Esophagus mucosa (tissue), 1 donor: ENCODE measurements at regions not wholly inside any gene's neighbourhood (a gene's known extent, or its start where the extent isn't known, plus 50 kb on each side); places are given as distances from the start of the nearest gene placed in this dataset.

Experiments
- ATAC-seq: fragments of 200-7000 bp; cut with Tn5 transposase; one replicate; pipeline ENCODE4 v1.9.1; 2020
- donor health status: DM: yes; HTN: yes; CAD: no.

DNA sequence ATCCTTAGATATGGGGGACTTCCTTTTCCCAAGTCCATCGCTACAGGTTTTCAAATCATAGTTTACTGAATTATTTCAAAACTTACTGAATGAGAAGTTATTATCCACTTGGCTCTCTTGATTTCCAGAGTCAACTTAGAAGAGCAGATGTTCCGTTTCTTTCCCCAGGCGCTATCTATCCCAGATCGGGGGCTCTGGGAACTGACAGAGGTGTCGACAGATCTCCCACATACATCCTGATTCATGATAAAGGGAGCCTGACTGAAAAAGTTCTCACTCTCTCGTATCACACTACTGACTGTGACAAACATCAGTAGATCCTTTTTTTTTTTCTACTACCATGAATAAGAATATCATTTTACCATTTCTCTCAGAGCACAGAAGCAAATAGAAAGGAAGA lies 654.8 kb downstream of the RNF144B start:
- no peak for ATAC-seq

DNA sequence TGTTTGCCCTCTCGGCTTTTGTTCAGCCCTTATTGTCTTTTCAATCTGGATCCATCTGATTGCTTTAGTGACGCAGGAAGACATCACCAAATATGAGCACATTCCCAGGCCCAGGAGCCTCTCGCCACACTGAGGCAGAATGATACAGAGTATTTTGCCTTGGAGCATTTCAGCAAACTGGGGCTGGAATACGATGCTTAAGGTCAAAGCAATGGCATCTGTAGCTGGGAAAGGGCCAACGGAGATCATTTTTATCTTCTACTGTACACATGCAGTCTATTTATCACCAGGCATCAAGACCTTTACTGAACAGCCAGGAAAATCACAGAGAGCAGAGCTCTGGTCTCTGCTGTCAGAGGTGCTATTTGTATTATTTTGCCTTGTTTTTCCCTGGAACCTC lies 655.3 kb downstream of the RNF144B start:
- ATAC-seq = no peak

DNA sequence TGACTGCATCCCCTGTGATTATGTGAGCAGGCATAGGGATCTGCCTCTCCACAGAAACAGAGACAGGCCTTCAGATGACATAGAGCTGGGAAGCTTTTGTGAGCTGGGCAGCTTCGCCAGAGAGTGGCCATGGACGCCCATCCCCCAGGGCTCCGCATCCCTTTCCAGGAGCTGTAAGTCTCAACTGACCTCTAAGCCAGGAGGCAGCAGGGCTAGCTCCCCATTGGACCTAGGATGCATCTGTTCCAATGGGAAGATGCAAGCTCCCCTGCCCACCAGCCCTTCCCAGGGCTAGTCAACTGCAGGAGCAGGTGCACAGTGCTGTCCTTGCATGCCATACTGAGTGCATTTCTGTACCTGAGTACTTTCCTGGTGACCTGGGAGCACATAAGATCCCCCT lies 663.6 kb downstream of the RNF144B start:
- no peak for ATAC-seq

DNA sequence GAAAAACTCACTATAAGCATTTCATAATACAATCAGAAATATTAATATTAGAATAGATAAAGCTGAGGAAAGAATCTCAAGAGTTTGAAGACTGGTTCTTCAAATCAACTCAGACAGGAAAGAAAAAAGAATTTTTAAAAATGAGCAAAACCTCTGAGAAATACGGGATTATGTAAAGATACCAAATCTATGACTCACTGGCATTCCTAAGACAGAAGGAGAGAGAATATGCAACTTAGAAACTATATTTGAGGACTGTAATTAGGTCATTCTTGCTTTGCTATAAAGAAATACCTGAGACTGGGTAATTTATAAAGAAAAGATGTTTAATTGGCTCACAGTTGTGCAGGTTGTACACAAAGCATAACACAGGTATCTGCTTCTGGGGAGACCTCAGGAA lies 665.1 kb downstream of the RNF144B start:
- no peak for ATAC-seq

DNA sequence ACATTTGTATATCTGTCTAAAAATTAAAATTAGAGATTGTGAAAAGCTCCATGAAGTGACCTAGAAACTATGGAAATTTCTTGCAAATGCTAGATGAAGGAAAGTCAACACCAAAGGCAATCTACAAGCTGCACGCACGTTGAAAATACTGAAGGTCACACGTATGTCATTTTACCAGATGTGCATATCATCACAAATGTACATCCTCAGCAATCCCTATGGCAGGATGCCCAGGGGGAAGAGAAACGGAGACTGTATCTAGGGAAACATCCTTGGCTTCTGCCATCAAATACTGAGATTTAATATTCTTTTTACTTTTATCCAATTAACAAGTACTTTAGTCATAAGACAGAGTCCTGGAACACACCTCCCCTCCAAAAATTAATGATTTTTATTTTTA lies 672.0 kb downstream of the RNF144B start:
- no peak for ATAC-seq

DNA sequence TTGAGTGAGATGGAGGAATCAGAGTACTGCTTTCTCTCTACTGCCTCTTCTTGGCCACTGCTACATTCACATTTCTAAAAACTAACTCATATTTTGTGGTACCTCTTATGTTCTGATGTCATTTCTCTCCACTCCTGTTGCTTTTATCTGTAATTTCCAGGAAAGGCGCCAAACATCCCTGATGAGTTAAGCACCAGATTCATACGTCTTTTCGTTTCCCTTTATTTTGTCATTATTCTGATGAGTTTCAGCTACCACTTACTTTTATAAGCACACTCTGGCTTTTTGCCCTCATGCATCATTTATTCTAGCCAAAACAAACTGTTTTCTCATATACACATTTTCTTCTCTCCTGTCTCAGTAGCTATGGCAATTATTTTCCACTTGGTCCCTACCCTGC lies 680.0 kb downstream of the RNF144B start:
- ATAC-seq = no peak

DNA sequence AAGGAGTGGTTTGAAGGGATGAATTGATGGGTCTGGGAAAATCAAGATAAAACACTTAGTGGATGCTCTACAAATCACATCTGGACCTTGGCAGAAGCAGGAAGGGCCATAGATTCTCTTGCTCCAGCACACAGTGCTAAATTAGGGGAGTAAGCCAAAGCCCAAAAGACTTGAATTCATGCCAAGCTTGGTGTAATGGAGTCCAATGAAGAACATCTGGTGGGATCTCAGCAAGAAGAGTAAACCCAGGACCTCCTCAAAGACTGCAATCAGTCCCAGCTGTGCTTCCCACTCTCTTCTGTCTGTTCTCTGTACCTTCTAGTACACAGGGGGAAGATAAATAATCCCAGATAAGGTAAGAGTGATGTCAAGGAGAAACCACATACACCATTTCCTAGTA lies 683.4 kb downstream of the RNF144B start:
- ATAC-seq = no peak

DNA sequence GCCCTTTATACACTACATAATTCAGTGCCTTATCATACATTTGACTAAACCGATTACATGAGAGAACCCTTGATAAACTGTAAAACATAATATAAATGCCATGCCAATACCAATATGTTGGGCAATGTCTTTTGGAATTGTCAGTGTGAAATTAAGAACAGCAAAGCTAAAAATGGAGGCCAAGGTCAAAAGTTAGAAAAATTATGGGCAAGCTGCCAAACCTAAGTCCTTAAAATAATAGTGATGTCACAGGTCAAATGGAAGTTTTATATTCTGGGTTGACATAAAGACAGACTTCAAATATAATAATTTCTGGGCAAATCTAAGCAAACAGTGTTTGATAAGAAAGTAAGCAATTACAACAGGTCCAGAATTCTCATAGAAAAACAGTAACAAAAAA lies 696.7 kb downstream of the RNF144B start:
- no peak for ATAC-seq

DNA sequence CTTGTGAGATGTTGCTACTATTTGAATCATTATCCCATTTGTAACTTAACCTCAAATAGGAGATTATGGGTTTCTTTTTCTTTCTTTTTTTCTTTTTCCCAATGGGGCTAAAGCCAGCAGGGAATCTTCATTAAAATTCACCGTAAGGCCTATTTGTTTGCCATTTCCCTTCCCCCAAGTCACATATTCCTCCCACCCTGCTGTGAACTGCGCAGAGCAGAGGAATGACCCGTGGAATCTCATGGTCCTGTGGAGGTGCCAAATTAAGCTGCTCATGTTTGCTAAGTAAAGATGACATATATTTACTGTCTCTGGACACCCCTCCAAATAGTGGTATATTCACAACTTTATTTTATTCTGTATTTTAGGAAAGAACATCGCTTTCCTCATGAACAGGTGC lies 699.3 kb downstream of the RNF144B start:
- no peak for ATAC-seq

DNA sequence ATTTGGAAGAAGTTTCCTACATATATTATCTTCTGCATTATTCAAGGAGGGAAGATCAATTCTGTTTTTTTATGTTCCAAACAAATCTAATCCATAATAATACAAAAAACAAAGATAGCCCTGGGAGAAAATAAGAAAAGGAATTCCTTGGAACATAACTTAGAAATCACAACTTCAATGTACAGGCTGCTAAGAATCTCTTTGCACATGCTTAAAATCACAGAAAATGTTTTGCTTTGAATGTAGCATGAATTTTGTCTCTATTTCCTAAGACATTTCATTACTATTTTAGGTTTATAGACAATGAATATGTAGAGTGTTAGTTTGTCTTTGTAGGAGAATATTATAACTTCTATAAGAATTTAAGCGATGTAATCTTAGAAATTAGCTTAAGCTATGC lies 700.1 kb downstream of the RNF144B start:
- ATAC-seq = no peak

DNA sequence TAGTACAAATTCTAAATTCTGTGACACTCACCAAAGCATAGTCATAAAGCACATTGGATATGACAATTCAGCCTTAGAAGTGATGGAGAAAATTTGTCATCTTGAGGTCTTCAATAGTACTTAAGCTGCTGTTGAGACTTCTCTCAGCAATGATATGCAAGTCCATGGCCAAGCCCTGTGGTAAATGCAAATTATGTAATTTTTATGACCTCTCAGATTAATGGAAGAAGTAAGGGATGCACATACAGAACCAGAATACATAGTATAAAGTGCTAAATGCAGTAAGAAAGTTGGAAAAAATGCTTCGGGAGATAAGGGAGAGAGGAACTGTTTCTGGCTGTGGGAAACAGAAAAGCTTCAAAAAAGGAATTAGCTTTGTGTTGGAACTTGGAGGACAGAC lies 700.7 kb downstream of the RNF144B start:
- no peak for ATAC-seq

DNA sequence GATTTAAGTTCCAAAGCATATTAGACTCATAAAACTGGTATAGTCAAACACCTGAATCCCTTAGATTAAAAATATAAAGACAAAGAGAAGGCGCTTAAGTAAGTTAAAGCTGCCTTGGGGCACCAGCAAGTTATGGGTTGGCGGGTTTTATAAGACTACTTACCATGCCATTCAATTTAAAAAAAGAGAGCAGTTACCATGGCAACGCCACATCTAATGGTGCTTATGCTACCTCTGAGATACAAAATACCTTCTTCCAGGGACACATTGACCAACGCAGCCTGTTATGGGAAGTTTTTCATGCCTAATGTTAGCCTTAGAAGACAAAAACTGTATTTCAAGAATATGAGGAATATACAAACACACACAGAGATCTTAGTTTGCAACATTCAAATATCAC lies 713.6 kb downstream of the RNF144B start:
- ATAC-seq = no peak

DNA sequence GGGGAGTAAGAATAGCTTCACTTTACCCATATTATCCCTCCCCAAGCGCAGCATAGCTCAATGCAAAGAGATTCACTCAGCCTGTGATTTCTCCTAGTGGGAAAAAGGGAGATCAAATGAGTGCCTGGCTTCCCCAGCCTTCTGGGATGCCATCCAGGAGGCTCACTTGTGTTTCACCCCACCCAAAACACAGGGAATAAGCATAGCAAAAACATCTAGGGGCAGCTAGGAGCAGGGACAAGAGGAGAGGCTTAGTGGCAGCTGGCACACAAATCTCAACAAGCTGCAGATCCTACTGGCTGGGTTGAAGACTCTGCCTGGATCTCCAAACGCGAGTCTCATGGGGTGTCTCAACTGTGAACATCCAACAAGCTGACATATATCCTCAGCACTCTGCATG lies 715.8 kb downstream of the RNF144B start:
- ATAC-seq = no peak

DNA sequence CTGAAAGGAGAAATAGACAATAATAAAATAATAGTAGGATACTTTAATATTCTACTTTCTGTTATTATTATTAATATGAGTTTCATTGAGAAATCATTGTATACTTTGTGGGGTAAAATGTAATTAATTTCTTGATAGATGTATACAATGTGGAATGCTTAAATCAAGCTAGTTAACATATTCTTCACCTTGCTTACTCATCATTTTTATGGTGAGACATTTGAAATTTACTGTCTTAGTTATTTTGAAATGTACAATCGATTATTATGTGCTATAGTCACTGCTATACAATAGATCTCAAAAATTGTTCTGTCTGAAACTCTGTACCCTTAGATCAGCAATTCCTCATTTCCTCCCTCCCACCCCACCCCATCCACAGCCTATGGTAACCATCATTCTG lies 720.3 kb downstream of the RNF144B start:
- ATAC-seq = no peak

DNA sequence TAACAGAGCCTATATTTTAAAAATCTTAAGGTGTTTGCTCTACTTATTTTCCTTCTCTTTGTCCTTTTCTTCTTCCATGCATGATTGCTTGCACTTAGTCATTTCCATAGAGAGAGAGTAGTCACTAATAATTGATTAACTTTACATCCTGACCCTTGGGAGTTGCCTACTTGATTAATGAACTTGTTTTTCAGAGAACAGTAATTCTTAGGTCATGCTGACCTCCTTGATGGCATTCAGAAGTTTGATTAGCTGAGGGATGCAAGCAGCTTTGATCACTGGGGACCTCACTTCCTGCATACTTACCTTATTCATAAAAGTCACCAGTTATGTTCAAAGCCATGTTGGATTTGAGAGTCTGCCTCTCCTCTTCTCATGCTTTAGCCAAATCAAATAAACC lies 715.6 kb upstream of the ID4 start:
- ATAC-seq = no peak

DNA sequence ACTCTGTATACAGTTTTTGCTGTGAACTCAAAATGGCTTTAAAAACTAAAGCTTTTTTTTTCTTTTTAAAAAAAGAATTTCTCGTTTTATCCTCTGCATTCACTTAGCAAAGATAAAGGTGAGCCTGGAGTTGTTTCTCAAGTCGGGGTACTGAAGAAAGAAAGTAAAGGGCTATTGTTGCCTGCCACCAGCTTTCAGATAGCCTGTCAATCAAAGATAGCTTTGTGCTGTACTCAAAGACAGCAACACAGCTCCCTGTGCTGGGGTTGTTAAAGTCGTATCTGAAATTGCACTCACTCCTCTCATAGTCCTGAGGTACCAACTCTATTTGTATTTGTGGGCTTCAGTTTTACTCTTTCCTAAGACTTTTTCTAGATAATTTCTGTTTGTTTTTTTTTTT lies 710.1 kb upstream of the ID4 start:
- ATAC-seq = no peak

DNA sequence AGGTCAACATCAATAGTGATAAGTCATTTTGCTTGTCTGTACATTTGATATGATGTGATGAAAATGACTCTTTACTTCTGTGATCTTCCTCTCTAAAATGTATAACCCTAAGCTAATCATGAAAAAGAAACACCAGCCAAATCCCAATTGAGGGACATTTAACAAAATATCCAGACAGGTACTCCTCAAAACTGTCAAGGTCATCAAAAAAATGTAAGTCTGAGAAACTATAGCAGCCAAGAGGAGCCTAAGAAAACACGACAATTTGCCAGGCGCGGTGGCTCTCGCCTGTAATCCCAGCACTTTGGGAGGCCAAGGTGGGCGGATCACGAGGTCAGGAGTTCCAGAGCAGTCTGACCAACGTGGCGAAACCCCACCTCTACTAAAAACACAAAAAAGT lies 708.5 kb upstream of the ID4 start:
- no peak for ATAC-seq

DNA sequence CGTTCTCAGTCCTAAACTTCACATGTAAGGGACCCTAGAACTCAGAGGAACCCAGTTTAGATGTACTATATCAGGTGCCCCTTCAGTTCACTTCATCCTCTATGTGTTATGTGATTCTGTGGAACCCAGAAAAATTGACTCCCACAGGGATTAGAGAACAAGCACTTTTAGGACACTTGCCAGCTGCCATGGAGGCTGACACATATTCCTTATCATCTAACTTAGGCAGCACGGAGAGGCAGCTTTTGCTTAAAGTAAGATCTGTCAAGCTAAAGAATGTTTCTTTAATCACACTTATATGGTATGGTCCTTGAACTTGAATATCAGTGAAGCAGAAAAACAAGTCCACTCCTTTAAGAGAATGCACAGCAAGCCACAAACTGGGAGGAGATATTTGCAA lies 701.5 kb upstream of the ID4 start:
- no peak for ATAC-seq

DNA sequence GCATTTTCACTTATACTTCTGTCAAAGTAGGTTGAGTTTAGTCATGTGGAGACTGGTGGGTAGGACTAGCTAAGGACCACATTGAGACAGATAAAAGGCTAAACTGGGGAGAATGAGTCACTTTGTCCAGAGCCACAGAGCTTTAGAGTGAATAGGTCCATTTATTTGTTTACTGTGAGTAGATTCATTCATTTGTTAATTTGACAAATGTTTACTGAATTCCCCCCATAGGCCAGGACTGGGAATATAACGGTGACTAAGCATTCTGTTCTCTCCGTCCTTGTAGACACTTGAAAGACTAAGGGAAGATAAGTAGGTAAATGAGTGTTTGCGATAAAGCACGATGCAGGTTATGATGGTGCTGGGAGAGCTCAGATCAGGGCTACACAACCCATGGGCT lies 699.7 kb upstream of the ID4 start:
- no peak for ATAC-seq

DNA sequence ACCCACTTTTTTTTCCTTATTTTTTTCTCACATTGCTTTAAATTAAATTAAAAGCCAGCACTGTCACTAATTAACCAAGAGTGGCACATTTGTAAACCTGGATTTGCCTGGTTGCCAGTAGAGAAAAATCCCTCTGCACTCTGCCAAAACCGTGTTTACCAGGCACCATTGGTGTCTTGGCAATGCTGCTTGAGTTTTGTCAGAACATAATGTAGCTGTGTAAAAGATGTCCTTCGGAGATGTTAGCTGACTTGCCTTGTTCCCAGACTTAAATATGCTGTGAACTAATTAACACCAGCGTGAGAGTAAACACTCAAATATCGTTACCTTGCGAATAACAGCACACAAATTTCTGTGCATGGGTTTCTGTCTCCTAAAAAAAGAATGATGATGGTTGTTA lies 694.9 kb upstream of the ID4 start:
- no peak for ATAC-seq

DNA sequence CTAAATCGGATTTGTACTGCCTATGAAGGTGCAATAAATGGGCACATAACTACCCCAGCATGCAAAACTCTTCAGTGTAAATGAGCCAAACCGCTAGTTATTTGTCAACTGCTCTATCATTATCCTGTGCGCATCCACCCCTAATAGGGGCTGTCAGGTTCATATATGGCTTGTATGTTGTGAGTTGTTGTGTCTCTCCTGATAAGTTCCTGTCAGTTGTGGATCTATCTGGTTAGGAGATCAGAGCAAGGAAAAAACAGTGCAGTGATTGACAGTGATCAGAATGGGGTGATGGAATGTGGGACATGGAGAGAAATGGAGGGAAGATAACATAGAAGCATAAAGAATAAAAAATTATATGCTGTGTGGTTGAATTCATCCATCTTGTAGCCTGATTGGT lies 686.9 kb upstream of the ID4 start:
- ATAC-seq = no peak

DNA sequence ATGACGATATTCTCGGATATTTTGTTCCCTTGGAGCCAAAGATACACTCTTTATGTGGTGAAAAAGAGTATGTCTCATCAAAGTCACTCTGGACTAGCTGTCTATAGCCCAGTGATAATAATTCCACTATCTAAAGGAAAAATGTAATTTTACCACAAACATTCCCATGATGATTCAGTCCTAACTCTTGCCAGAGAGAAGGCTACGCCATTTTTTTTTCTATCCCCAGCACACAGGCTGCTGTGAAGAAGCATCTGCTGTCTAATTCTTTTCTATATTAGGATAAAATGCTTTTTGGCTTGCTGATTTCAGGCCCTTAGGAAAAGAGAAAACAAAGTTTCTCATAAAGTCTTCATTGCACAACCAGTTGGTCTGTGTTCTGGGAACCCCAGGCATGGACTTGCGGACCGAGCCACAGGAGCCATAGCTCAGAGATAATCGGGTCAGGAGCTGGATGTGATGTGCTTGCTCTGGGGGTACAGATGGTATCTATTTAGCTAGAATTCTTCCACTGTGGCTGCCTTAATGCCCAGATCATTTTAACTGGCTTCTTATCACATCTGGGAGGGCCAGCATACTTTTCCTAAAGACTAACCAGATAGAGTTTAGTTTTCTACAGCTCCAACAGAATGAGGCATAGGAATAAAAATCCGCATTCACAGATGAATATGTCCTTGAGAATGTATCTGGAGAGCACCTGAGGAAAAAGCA lies 683.7 kb upstream of the ID4 start:
- no peak for ATAC-seq

DNA sequence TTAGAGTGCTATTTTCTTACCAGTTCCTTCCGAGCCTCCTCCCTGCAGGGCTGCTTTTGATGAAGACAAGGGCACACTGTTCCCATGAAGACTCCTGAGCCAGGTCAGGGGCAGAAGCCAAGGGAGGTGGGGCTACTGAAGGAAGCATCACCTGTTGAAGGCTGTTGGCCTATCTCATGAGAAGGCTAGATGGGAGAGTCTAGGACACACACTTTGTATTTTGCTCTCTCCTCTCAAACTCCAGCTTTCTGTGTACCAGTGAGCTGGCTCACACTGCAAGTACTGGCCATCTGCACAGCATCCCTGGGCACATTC lies 683.2 kb upstream of the ID4 start:
- no peak for ATAC-seq

DNA sequence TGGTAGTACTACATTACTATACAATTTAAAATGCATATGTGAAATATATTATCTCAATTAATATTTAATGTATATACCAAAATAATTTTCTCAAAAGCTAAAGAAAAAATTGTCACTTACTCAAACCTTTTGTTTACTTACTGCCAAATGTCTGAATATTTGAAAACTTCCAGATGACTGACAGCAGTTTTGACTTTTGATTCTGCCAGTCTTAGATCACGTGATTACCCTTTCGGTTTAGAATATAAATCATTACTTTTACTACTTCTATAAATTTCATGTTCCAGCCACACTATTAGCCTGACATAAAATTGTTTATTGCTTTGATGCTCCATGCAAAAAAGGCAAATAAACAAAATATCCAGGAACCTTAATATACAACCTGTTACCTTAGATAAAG lies 680.7 kb upstream of the ID4 start:
- no peak for ATAC-seq

DNA sequence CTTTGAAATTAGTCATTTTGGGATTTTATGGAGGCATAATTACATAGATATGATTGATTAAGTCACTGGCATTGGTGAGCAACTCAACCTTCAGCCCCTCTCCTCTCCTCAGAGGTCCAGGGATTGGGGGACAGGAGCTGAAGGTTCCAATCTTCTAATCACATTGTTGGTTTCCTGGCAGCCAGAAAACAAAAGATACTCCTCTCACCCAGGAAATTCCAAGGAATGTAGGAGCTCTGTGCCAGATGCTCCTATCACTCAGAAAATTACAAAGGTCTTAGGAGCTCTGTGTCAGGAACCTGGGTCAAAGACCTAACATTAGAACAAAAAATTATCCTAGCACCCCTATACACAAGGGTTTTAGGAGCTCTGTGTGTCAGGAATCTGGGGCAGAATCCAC lies 679.7 kb upstream of the ID4 start:
- no peak for ATAC-seq

DNA sequence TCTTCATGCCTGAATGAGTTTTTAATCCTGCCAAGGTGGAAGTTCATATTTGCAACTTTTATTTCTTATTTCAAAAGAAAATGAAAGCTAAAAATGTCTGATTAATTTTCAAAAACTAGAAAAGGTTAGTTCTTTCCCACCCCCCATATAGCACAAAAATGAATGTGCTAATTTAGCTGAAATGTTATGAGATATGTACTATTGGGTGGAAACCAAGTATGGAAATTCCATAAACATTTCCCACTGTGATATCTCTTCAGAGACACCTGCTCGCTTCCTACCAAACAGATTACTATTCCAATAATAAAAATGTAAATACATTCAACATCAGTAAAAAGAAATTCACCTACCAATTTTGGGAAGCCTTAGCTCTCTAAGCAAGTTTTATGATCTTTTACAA lies 678.6 kb upstream of the ID4 start:
- ATAC-seq = no peak
